ENCODE measurements at regions not wholly inside any gene's neighbourhood (a gene's known extent, or its start where the extent isn't known, plus 50 kb on each side); places are given as distances from the start of the nearest gene placed in this dataset.

- H3K36me3 ChIP-seq (ENCODE audit: insufficient read depth, low read length) = no peaks in the 10 kb centered on the region
- TF ChIP-seq, protein P1, sequence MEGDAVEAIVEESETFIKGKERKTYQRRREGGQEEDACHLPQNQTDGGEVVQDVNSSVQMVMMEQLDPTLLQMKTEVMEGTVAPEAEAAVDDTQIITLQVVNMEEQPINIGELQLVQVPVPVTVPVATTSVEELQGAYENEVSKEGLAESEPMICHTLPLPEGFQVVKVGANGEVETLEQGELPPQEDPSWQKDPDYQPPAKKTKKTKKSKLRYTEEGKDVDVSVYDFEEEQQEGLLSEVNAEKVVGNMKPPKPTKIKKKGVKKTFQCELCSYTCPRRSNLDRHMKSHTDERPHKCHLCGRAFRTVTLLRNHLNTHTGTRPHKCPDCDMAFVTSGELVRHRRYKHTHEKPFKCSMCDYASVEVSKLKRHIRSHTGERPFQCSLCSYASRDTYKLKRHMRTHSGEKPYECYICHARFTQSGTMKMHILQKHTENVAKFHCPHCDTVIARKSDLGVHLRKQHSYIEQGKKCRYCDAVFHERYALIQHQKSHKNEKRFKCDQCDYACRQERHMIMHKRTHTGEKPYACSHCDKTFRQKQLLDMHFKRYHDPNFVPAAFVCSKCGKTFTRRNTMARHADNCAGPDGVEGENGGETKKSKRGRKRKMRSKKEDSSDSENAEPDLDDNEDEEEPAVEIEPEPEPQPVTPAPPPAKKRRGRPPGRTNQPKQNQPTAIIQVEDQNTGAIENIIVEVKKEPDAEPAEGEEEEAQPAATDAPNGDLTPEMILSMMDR (IDR thresholded peaks at IDR 0.05; ENCODE audit: low read length) = no peak
- no peak for TF ChIP-seq EZH2 (IDR thresholded peaks at IDR 0.05; ENCODE audit: borderline replicate concordance, low read length)
- no peaks in the 10 kb centered on the region for H3K4me1 ChIP-seq (ENCODE audit: insufficient read depth, low read length, severe bottlenecking)
- no peaks in the 10 kb centered on the region for H3K27me3 ChIP-seq (ENCODE audit: insufficient read depth, low read length)
- H3K79me2 ChIP-seq (ENCODE audit: insufficient read depth, low read length) = no peaks in the 10 kb centered on the region
- no peaks in the 10 kb centered on the region for H4K20me1 ChIP-seq (ENCODE audit: insufficient read depth, low read length)
- no peak overlapping the region for H3K4me2 ChIP-seq (ENCODE audit: low read length)
- no peaks in the 10 kb centered on the region for H3F3A ChIP-seq (ENCODE audit: insufficient read depth, low read length)
- no peaks in the 10 kb centered on the region for H3K9me2 ChIP-seq (ENCODE audit: low read depth, low read length)
- H3K27ac ChIP-seq (ENCODE audit: low read depth, low read length, poor library complexity, severe bottlenecking) = no peak overlapping the region
- no peak overlapping the region for H3K9ac ChIP-seq (ENCODE audit: low read length)
- H2AFZ ChIP-seq (ENCODE audit: low read length) = no peak overlapping the region
- no peak overlapping the region for H3K4me3 ChIP-seq (ENCODE audit: low read depth, low read length, poor library complexity, severe bottlenecking)
- H3K9me3 ChIP-seq (ENCODE audit: low read length) = no peaks in the 10 kb centered on the region
Observed at GRCh38 chr9:108077556-108077955, 588.0 kb upstream of the KLF4 start.

- Histone ChIP-seq H3K4me1 (ENCODE audit: insufficient read depth, low read length, severe bottlenecking) (no peaks in the 10 kb centered on the region), H4K20me1 (ENCODE audit: insufficient read depth, low read length) (no peaks in the 10 kb centered on the region), H3K79me2 (ENCODE audit: insufficient read depth, low read length) (no peaks in the 10 kb centered on the region), H3K27me3 (ENCODE audit: insufficient read depth, low read length) (no peaks in the 10 kb centered on the region), H3F3A (ENCODE audit: insufficient read depth, low read length) (no peaks in the 10 kb centered on the region), H3K9me3 (ENCODE audit: low read length) (no peaks in the 10 kb centered on the region), H3K4me2 (ENCODE audit: low read length) (no peak overlapping the region), H3K36me3 (ENCODE audit: insufficient read depth, low read length) (no peaks in the 10 kb centered on the region), H2AFZ (ENCODE audit: low read length) (no peak overlapping the region), H3K4me3 (ENCODE audit: low read depth, low read length, poor library complexity, severe bottlenecking) (no peak overlapping the region), H3K27ac (ENCODE audit: low read depth, low read length, poor library complexity, severe bottlenecking) (no peak overlapping the region), H3K9ac (ENCODE audit: low read length) (no peak overlapping the region), H3K9me2 (ENCODE audit: low read depth, low read length) (no peaks in the 10 kb centered on the region)
- no peak for TF ChIP-seq EZH2 (IDR thresholded peaks at IDR 0.05; ENCODE audit: borderline replicate concordance, low read length)
Observed at GRCh38 chr9:108074900-108075299, 585.3 kb upstream of the KLF4 start.

- H3K27me3 ChIP-seq (ENCODE audit: insufficient read depth, low read length) = no peaks in the 10 kb centered on the region
- no peaks in the 10 kb centered on the region for H3K36me3 ChIP-seq (ENCODE audit: insufficient read depth, low read length)
- no peaks in the 10 kb centered on the region for H3F3A ChIP-seq (ENCODE audit: insufficient read depth, low read length)
- no peaks in the 10 kb centered on the region for H4K20me1 ChIP-seq (ENCODE audit: insufficient read depth, low read length)
- TF ChIP-seq EZH2 (IDR thresholded peaks at IDR 0.05; ENCODE audit: borderline replicate concordance, low read length) = no peak
- TF ChIP-seq, protein P1 (IDR thresholded peaks at IDR 0.05; ENCODE audit: low read length) = no peak
- H2AFZ ChIP-seq (ENCODE audit: low read length) = no peak overlapping the region
- H3K79me2 ChIP-seq (ENCODE audit: insufficient read depth, low read length) = no peaks in the 10 kb centered on the region
- H3K9ac ChIP-seq (ENCODE audit: low read length) = no peak overlapping the region
- no peaks in the 10 kb centered on the region for H3K4me1 ChIP-seq (ENCODE audit: insufficient read depth, low read length, severe bottlenecking)
- no peak overlapping the region for H3K4me3 ChIP-seq (ENCODE audit: low read depth, low read length, poor library complexity, severe bottlenecking)
- no peak overlapping the region for H3K4me2 ChIP-seq (ENCODE audit: low read length)
- no peaks in the 10 kb centered on the region for H3K9me3 ChIP-seq (ENCODE audit: low read length)
- H3K27ac ChIP-seq (ENCODE audit: low read depth, low read length, poor library complexity, severe bottlenecking) = no peak overlapping the region
- no peaks in the 10 kb centered on the region for H3K9me2 ChIP-seq (ENCODE audit: low read depth, low read length)
Observed at GRCh38 chr9:108073823-108074222, 584.3 kb upstream of the KLF4 start.

GRCh38 chr9:108072740-108073139, 583.2 kb upstream of the KLF4 start:
- Histone ChIP-seq H3K9me2 (ENCODE audit: low read depth, low read length) (no peaks in the 10 kb centered on the region), H3K9ac (ENCODE audit: low read length) (no peak overlapping the region), H3K4me3 (ENCODE audit: low read depth, low read length, poor library complexity, severe bottlenecking) (no peak overlapping the region), H2AFZ (ENCODE audit: low read length) (no peak overlapping the region), H3K4me2 (ENCODE audit: low read length) (no peak overlapping the region), H3F3A (ENCODE audit: insufficient read depth, low read length) (no peaks in the 10 kb centered on the region), H3K36me3 (ENCODE audit: insufficient read depth, low read length) (no peaks in the 10 kb centered on the region), H3K79me2 (ENCODE audit: insufficient read depth, low read length) (no peaks in the 10 kb centered on the region), H3K27me3 (ENCODE audit: insufficient read depth, low read length) (no peaks in the 10 kb centered on the region), H3K27ac (ENCODE audit: low read depth, low read length, poor library complexity, severe bottlenecking) (no peak overlapping the region), H3K4me1 (ENCODE audit: insufficient read depth, low read length, severe bottlenecking) (no peaks in the 10 kb centered on the region), H3K9me3 (ENCODE audit: low read length) (no peaks in the 10 kb centered on the region), H4K20me1 (ENCODE audit: insufficient read depth, low read length) (no peaks in the 10 kb centered on the region)
- TF ChIP-seq, protein P1 (IDR thresholded peaks at IDR 0.05; ENCODE audit: low read length) = no peak
- no peak for TF ChIP-seq EZH2 (IDR thresholded peaks at IDR 0.05; ENCODE audit: borderline replicate concordance, low read length)

Data from OCI-LY1 (cell line).